Right lobe of liver (tissue), 4 donors: ENCODE measurements at regions not wholly inside any gene's neighbourhood (a gene's known extent, or its start where the extent isn't known, plus 50 kb on each side); places are given as distances from the start of the nearest gene placed in this dataset.

Experiments
- CTCF ChIP-seq, 4 donors: fragments of 200-600 bp in 3 of 4; fragments of 450-650 bp in 1 of 4; IDR thresholded peaks; one replicate each; pipeline versions ENCODE4 v1.5.1 to v1.8.0; 2016 to 2022; ENCODE audit warnings: antibody characterized with exemption in 4 of 4, mild to moderate bottlenecking in 2 of 4
- POLR2A ChIP-seq: fragments of 450-650 bp; IDR thresholded peaks from one replicate; pipeline ENCODE4 v1.6.1; 2017; ENCODE audit warnings: antibody characterized with exemption, mild to moderate bottlenecking
- donor health status: DM: no; HTN: no; CAD: no.
- donor health status: DM: no; HTN: no; CAD: no.
- donor health status: DM: no; HTN: yes; CAD: no.

- TF ChIP-seq CTCF (IDR thresholded peaks at IDR 0.05) (no peak), POLR2A (no peak)
These were observed 86.6 kb upstream of the TOP1 start for GRCh38 chr20:40942006-40942405.
